ENCODE measurements at regions not wholly inside any gene's neighbourhood (a gene's known extent, or its start where the extent isn't known, plus 50 kb on each side); places are given as distances from the start of the nearest gene placed in this dataset.
"Not testable (repeated sequence)": the region's sequence is repeated elsewhere in the genome, so short reads cannot be mapped to it uniquely, and the experiment has no call there.

GRCh38 chrX:39427492-39427891, 626.2 kb downstream of the MID1IP1 start:
- Histone ChIP-seq H3K36me3 (ENCODE audit: insufficient read depth) (no peaks in the 10 kb centered on the region), H4K20me1 (ENCODE audit: insufficient read depth) (no peaks in the 10 kb centered on the region), H3K4me1 (ENCODE audit: low read depth, poor library complexity, severe bottlenecking) (no peaks in the 10 kb centered on the region), H3K9ac (no peak overlapping the region), H3K27ac (no peak overlapping the region), H3K79me2 (ENCODE audit: insufficient read depth, low read depth) (no peaks in the 10 kb centered on the region), H3K27me3 (ENCODE audit: insufficient read depth, low read depth) (no peaks in the 10 kb centered on the region), H3K4me2 (no peak overlapping the region), H3K4me3 (IDR thresholded peaks at IDR 0.05; ENCODE audit: insufficient read depth, low read depth, low read length) (no peak overlapping the region), H2AFZ (ENCODE audit: low read depth) (no peak overlapping the region)
- no peak for TF ChIP-seq CTCF (conservative IDR thresholded peaks at IDR 0.05; ENCODE audit: low read depth, low read length)

GRCh38 chrX:39427906-39428305, 626.6 kb downstream of the MID1IP1 start:
- TF ChIP-seq CTCF (conservative IDR thresholded peaks at IDR 0.05; ENCODE audit: low read depth, low read length): no peak
- Histone ChIP-seq H3K79me2 (ENCODE audit: insufficient read depth, low read depth) (no peaks in the 10 kb centered on the region), H2AFZ (ENCODE audit: low read depth) (no peak overlapping the region), H3K36me3 (ENCODE audit: insufficient read depth) (no peaks in the 10 kb centered on the region), H3K9ac (no peak overlapping the region), H3K27me3 (ENCODE audit: insufficient read depth, low read depth) (no peaks in the 10 kb centered on the region), H3K4me3 (IDR thresholded peaks at IDR 0.05; ENCODE audit: insufficient read depth, low read depth, low read length) (no peak overlapping the region), H3K4me2 (no peak overlapping the region), H3K4me1 (ENCODE audit: low read depth, poor library complexity, severe bottlenecking) (no peaks in the 10 kb centered on the region), H4K20me1 (ENCODE audit: insufficient read depth) (no peaks in the 10 kb centered on the region), H3K27ac (no peak overlapping the region)

GRCh38 chrX:39430551-39430950, 629.3 kb downstream of the MID1IP1 start:
- Histone ChIP-seq H3K36me3 (ENCODE audit: insufficient read depth) (no peaks in the 10 kb centered on the region), H3K79me2 (ENCODE audit: insufficient read depth, low read depth) (no peaks in the 10 kb centered on the region), H4K20me1 (ENCODE audit: insufficient read depth) (no peaks in the 10 kb centered on the region), H3K27ac (no peak overlapping the region), H3K4me1 (ENCODE audit: low read depth, poor library complexity, severe bottlenecking) (no peaks in the 10 kb centered on the region), H3K9ac (no peak overlapping the region), H3K4me3 (IDR thresholded peaks at IDR 0.05; ENCODE audit: insufficient read depth, low read depth, low read length) (no peak overlapping the region), H3K27me3 (ENCODE audit: insufficient read depth, low read depth) (no peaks in the 10 kb centered on the region), H2AFZ (ENCODE audit: low read depth) (no peak overlapping the region), H3K4me2 (no peak overlapping the region)
- TF ChIP-seq CTCF (conservative IDR thresholded peaks at IDR 0.05; ENCODE audit: low read depth, low read length): no peak

- Histone ChIP-seq H3K27me3 (ENCODE audit: insufficient read depth, low read depth) (no peaks in the 10 kb centered on the region), H3K4me3 (IDR thresholded peaks at IDR 0.05; ENCODE audit: insufficient read depth, low read depth, low read length) (no peak overlapping the region), H3K4me1 (ENCODE audit: low read depth, poor library complexity, severe bottlenecking) (no peaks in the 10 kb centered on the region), H3K27ac (no peak overlapping the region), H3K4me2 (no peak overlapping the region), H3K36me3 (ENCODE audit: insufficient read depth) (no peaks in the 10 kb centered on the region), H4K20me1 (ENCODE audit: insufficient read depth) (no peaks in the 10 kb centered on the region), H2AFZ (ENCODE audit: low read depth) (no peak overlapping the region), H3K9ac (no peak overlapping the region), H3K79me2 (ENCODE audit: insufficient read depth, low read depth) (no peaks in the 10 kb centered on the region)
- no peak for TF ChIP-seq CTCF (conservative IDR thresholded peaks at IDR 0.05; ENCODE audit: low read depth, low read length)
These were observed 630.6 kb downstream of the MID1IP1 start for GRCh38 chrX:39431893-39432292.

- H3K4me3 ChIP-seq (IDR thresholded peaks at IDR 0.05; ENCODE audit: insufficient read depth, low read depth, low read length); H3K27ac ChIP-seq; H4K20me1 ChIP-seq (ENCODE audit: insufficient read depth); H3K4me1 ChIP-seq (ENCODE audit: low read depth, poor library complexity, severe bottlenecking); H3K9ac ChIP-seq; H3K4me2 ChIP-seq; H3K79me2 ChIP-seq (ENCODE audit: insufficient read depth, low read depth); H3K36me3 ChIP-seq (ENCODE audit: insufficient read depth); H2AFZ ChIP-seq (ENCODE audit: low read depth); H3K27me3 ChIP-seq (ENCODE audit: insufficient read depth, low read depth): not testable (repeated sequence)
These were observed 633.4 kb downstream of the MID1IP1 start for GRCh38 chrX:39434671-39435070.

GRCh38 chrX:39436538-39436937, 635.3 kb downstream of the MID1IP1 start:
- not testable (repeated sequence) for H3K27me3 ChIP-seq (ENCODE audit: insufficient read depth, low read depth); H2AFZ ChIP-seq (ENCODE audit: low read depth); H4K20me1 ChIP-seq (ENCODE audit: insufficient read depth); H3K4me2 ChIP-seq; H3K27ac ChIP-seq; H3K4me3 ChIP-seq (IDR thresholded peaks at IDR 0.05; ENCODE audit: insufficient read depth, low read depth, low read length); H3K9ac ChIP-seq; H3K79me2 ChIP-seq (ENCODE audit: insufficient read depth, low read depth); H3K36me3 ChIP-seq (ENCODE audit: insufficient read depth)
- H3K4me1 ChIP-seq (ENCODE audit: low read depth, poor library complexity, severe bottlenecking): peaks cover 26% of the 10 kb centered on the region
